ENCODE measurements at regions not wholly inside any gene's neighbourhood (a gene's known extent, or its start where the extent isn't known, plus 50 kb on each side); places are given as distances from the start of the nearest gene placed in this dataset.

DNA sequence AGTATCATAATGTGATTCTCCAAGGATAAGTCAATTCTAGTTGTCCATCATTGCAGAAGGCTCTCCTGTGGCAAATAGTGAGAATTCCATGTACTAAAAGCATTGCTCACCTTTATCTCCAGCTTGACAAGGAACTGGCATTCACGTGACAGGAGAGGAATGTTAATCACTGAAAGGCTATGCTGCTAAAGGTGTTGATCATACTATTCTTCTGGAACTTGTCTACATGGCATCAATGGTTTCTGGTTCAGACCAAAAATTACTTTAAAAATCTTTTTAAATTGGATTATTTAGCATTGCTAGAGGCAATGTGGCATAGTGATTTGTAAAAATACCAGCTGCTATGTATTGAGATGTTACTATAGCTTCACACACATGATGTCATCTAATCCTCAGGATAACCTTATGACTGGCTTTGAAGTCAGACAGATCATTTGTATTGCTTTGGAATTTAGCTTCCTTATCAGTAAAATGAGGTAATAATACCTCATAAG lies 414.4 kb downstream of the MTX2 start:
- in situ Hi-C loops (cut with MboI; ENCODE audit: low sequenced_read_pairs) = no loop called here
- no peaks in the 10 kb centered on the region for H3K4me1 ChIP-seq
- peaks cover 33% of the 10 kb centered on the region for H3K27me3 ChIP-seq (ENCODE audit: low read depth)
- no peaks in the 10 kb centered on the region for H3K36me3 ChIP-seq (replicated peaks)
- H3K4me3 ChIP-seq = no peak overlapping the region
- no peak for DNase-seq (ENCODE audit: low spot score in 2 of 2)
- H3K9me3 ChIP-seq = no peaks in the 10 kb centered on the region

DNA sequence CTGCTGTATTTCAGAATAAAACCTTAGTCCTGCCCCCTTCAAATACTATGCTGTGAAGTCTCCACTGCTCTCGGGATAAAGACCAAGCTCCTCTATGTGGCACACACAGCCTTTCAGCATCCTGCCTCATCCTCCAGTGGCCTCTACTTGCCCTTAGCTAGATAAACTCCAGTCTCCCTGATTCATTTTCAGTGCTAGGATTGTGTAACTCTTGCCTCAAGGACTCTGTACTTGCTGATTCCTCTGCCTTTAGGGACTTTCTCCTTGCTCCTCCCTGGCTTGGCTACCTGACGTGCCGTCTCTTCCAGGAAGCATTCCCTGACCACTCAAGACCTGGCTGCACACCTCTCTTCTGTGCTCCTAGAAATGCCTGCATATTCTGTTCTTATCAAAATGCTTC lies 416.7 kb downstream of the MTX2 start:
- no peak for DNase-seq (ENCODE audit: low spot score in 2 of 2)
- Histone ChIP-seq H3K27me3 (ENCODE audit: low read depth) (peaks cover 29% of the 10 kb centered on the region), H3K9me3 (no peaks in the 10 kb centered on the region), H3K4me3 (no peak overlapping the region), H3K36me3 (replicated peaks) (no peaks in the 10 kb centered on the region), H3K4me1 (no peaks in the 10 kb centered on the region)
- in situ Hi-C loops (cut with MboI; ENCODE audit: low sequenced_read_pairs) = no loop called here

DNA sequence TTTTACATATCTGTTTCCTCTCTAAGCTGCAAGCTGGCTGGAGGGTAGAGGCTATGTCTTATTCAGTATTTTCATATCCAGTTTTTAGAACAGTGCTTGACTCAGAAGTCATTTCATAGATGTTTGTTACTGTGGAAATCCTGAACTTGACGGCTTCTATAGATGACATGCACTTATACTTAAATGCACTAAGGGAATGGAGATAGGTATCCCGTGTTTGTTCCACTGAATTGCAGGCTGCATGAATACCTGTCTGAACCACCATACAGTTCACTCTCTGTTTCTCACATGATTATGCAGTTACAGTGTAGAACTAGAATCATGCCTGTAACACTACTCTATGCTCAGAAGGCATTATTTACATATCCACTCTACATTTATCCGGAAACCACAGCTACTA lies 417.1 kb downstream of the MTX2 start:
- in situ Hi-C loops (cut with MboI; ENCODE audit: low sequenced_read_pairs) = no loop called here
- Histone ChIP-seq H3K27me3 (ENCODE audit: low read depth) (peaks cover 25% of the 10 kb centered on the region), H3K36me3 (replicated peaks) (no peaks in the 10 kb centered on the region), H3K9me3 (no peaks in the 10 kb centered on the region), H3K4me1 (no peaks in the 10 kb centered on the region), H3K4me3 (no peak overlapping the region)
- no peak for DNase-seq (ENCODE audit: low spot score in 2 of 2)

DNA sequence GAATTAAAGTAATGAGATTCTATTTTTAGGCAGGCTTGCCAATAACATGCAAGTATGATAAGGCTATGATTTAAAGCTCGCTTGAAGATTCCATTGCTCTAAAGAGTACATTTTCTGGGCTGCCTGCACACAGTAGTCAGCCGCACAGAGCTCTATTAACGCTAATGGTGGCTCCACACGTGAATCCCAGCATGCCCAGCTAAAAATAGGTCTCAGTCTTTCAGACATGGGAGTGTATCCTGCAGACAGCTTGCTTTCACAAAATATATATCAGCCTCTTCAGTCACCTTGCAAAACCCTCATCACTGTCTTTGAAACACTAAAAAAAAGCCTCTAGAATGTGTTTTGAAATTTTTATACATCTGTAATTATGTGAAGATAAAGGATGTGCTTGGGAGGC lies 418.1 kb downstream of the MTX2 start:
- no peak for DNase-seq (ENCODE audit: low spot score in 2 of 2)
- in situ Hi-C loops (cut with MboI; ENCODE audit: low sequenced_read_pairs) = no loop called here
- Histone ChIP-seq H3K4me1 (no peaks in the 10 kb centered on the region), H3K4me3 (no peak overlapping the region), H3K9me3 (no peaks in the 10 kb centered on the region), H3K36me3 (replicated peaks) (no peaks in the 10 kb centered on the region), H3K27me3 (ENCODE audit: low read depth) (peaks cover 26% of the 10 kb centered on the region)

DNA sequence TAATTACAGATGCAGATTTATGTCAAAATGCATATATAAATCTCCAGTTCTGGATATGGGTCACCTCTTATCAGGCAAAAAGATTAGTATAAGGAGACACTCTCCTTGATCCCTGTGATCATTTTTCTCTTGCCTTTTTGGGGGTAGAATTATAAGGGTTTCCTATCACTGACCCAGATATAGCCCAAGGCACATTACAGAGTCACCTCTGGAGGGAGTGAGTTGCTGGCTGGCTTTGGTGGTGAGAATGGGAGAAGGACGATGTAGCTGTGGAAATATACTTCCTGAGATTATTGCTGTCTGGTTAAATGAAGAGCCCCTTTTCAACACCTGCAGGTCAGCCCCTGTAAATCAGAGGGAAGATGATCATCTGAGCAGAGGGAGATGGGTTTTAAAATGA lies 418.7 kb downstream of the MTX2 start:
- Histone ChIP-seq H3K4me3 (no peak overlapping the region), H3K9me3 (no peaks in the 10 kb centered on the region), H3K27me3 (ENCODE audit: low read depth) (peaks cover 24% of the 10 kb centered on the region), H3K36me3 (replicated peaks) (no peaks in the 10 kb centered on the region), H3K4me1 (no peaks in the 10 kb centered on the region)
- in situ Hi-C loops (cut with MboI; ENCODE audit: low sequenced_read_pairs) = no loop called here
- DNase-seq (ENCODE audit: low spot score in 2 of 2) = no peak

DNA sequence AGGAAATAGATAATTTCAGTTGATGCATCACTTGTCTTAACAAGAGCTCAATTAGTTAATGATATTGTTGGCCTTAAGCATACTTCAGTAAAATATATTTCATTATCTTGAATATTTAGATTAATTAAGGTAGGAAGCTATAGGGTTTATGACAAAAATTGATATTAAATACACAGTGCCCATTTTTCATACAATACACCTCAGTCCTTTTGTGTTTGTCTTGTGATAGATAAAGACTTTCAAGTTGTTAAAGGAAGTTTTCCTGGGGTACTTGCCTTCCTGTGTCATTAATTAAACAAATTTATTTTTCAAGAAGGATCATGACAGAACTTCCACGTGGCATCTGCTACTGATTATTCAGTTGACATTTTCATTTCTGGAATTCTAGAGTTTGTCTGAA lies 420.5 kb downstream of the MTX2 start:
- Histone ChIP-seq H3K36me3 (replicated peaks) (no peaks in the 10 kb centered on the region), H3K4me3 (no peak overlapping the region), H3K4me1 (no peaks in the 10 kb centered on the region), H3K27me3 (ENCODE audit: low read depth) (peaks cover 31% of the 10 kb centered on the region), H3K9me3 (no peaks in the 10 kb centered on the region)
- in situ Hi-C loops (cut with MboI; ENCODE audit: low sequenced_read_pairs) = no loop called here
- no peak for DNase-seq (ENCODE audit: low spot score in 2 of 2)

DNA sequence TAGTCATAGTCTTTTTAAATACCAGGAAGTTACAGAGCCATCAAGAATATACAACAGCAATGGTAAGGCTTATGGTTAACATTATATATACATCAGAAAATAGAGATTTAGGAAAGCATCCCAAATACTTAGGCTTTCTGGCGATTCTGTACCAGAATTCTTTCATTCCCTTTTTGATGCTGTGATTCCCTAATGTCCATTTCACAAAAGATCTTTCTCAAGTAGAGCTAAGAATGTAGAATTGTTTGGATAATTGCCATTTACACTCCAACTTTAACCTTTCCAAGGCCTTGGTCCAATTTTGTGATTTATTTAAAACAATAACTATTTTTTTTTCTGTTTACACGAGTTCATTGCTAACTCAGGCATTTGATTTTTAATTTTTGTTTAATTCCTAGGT lies 422.2 kb downstream of the MTX2 start:
- H3K27me3 ChIP-seq (ENCODE audit: low read depth) = peaks cover 30% of the 10 kb centered on the region
- H3K36me3 ChIP-seq (replicated peaks) = no peaks in the 10 kb centered on the region
- H3K4me1 ChIP-seq = no peaks in the 10 kb centered on the region
- in situ Hi-C loops (cut with MboI; ENCODE audit: low sequenced_read_pairs) = no loop called here
- DNase-seq (ENCODE audit: low spot score in 2 of 2) = no peak
- no peak overlapping the region for H3K4me3 ChIP-seq
- H3K9me3 ChIP-seq = no peaks in the 10 kb centered on the region

DNA sequence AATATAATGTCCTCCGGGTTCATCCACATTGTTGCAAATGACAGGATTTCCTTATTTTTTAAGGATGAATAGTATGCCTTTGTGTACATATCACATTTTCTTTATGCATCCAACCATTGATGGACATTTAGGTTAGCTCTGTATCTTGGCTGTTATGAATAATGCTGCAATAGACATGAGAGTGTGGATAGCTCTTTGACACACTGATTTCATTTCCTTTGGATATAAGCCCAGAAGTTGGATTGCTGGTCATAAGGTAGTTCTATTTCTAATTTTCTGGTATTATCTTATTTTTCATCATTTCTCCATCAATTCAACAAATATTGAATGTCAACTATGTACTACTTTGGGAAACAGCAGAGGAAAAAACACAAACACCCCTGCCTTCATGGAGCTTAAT lies 423.3 kb downstream of the MTX2 start:
- in situ Hi-C loops (cut with MboI; ENCODE audit: low sequenced_read_pairs) = no loop called here
- no peak overlapping the region for H3K4me3 ChIP-seq
- H3K27me3 ChIP-seq (ENCODE audit: low read depth) = peaks cover 33% of the 10 kb centered on the region
- no peaks in the 10 kb centered on the region for H3K9me3 ChIP-seq
- no peaks in the 10 kb centered on the region for H3K36me3 ChIP-seq (replicated peaks)
- no peak for DNase-seq (ENCODE audit: low spot score in 2 of 2)
- H3K4me1 ChIP-seq = no peaks in the 10 kb centered on the region

DNA sequence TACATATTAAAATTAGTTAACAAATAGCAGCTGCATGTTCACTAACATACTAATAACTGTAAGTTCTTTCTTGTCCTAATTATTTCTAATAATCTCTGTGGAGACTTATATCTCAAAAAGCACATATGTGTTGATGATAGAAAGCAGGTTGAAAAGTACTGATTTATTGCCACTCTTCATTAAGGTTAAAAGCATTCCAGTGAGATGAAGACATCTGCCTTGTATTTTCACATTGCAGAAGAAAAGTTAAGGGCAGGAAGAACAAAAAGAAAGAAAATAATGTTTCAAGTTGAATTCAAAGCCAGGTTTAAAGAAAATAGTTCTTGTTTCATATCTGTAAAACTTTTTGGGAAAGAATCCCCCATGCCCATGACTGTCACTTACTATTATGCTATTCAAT lies 429.9 kb downstream of the MTX2 start:
- no peaks in the 10 kb centered on the region for H3K4me1 ChIP-seq
- no peak for DNase-seq (ENCODE audit: low spot score in 2 of 2)
- H3K36me3 ChIP-seq (replicated peaks) = no peaks in the 10 kb centered on the region
- no peak overlapping the region for H3K4me3 ChIP-seq
- in situ Hi-C loops (cut with MboI; ENCODE audit: low sequenced_read_pairs) = no loop called here
- no peaks in the 10 kb centered on the region for H3K9me3 ChIP-seq
- peaks cover 20% of the 10 kb centered on the region for H3K27me3 ChIP-seq (ENCODE audit: low read depth)

DNA sequence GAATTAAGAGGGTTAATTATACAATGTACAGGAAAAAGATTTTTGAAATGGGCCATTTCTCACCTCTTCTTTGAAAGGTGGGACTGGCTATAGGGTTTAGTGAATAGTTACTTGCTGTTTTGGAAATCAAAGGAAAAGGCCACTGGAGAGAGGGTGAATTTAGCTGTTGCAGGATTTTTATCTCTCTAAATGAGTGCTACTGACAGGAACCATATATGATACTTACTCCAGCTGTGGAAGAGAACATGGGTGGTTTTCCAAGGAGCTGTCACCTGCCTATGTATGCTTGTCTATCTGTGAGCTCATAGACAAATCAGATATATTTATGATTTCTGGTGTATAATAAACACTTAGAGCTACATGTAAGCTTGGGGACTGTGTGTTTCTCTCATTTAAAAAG lies 430.4 kb downstream of the MTX2 start:
- Histone ChIP-seq H3K4me1 (no peaks in the 10 kb centered on the region), H3K27me3 (ENCODE audit: low read depth) (peaks cover 20% of the 10 kb centered on the region), H3K9me3 (no peaks in the 10 kb centered on the region), H3K36me3 (replicated peaks) (no peaks in the 10 kb centered on the region), H3K4me3 (no peak overlapping the region)
- in situ Hi-C loops (cut with MboI; ENCODE audit: low sequenced_read_pairs) = no loop called here
- no peak for DNase-seq (ENCODE audit: low spot score in 2 of 2)

DNA sequence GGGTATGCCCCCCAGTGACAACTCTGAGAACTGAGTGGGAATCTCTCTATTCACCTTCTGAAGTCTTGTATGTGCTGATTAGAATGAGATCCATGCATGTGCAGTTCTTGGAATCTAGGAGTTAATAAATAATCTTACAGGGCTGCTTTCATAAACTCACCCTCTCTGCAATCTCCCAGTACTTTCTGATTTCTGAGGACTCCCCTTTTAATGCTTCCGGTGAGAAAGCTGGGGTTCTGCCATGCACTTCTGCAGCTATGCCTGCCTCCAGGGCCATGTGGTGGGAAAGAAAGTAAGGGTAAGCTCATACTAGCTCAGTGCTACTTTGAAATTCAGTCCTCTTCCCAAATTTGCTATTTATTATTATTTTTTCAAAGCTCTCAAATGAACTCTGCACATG lies 432.9 kb downstream of the MTX2 start:
- no peak for DNase-seq (ENCODE audit: low spot score in 2 of 2)
- no peak overlapping the region for H3K4me3 ChIP-seq
- H3K4me1 ChIP-seq = no peaks in the 10 kb centered on the region
- no peaks in the 10 kb centered on the region for H3K36me3 ChIP-seq (replicated peaks)
- H3K9me3 ChIP-seq = no peaks in the 10 kb centered on the region
- in situ Hi-C loops (cut with MboI; ENCODE audit: low sequenced_read_pairs) = no loop called here
- peaks cover 18% of the 10 kb centered on the region for H3K27me3 ChIP-seq (ENCODE audit: low read depth)

DNA sequence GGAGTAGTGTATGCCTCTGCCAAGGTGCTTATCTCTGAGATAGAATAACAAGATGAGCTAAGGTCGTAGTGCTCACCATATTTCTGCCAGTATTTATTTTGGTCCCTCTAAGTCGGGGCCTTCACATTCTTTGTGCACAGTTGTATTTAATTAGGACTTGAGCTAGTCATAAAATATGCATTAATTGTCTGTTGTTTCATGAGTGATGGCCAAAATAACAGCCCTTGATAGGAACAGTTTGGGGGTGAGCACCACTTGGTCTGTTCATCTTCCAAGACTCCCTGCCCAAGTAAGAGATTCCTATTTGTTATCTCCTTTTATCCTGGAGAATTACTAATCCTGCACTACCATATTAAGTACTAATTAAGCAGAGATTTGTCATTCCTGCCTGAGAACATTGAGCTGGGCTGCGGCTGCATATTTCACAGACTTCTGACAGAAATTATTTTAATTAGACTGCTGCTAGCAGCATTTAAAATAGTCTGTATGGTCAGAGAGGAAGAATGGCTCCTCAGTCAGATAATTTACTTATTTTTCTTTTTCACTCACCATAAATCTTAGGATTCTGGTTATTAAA lies 435.1 kb downstream of the MTX2 start:
- no peak for DNase-seq (ENCODE audit: low spot score in 2 of 2)
- in situ Hi-C loops (cut with MboI; ENCODE audit: low sequenced_read_pairs) = no loop called here
- Histone ChIP-seq H3K4me3 (no peak overlapping the region), H3K27me3 (ENCODE audit: low read depth) (peaks cover 14% of the 10 kb centered on the region), H3K4me1 (no peaks in the 10 kb centered on the region), H3K36me3 (replicated peaks) (no peaks in the 10 kb centered on the region), H3K9me3 (no peaks in the 10 kb centered on the region)

DNA sequence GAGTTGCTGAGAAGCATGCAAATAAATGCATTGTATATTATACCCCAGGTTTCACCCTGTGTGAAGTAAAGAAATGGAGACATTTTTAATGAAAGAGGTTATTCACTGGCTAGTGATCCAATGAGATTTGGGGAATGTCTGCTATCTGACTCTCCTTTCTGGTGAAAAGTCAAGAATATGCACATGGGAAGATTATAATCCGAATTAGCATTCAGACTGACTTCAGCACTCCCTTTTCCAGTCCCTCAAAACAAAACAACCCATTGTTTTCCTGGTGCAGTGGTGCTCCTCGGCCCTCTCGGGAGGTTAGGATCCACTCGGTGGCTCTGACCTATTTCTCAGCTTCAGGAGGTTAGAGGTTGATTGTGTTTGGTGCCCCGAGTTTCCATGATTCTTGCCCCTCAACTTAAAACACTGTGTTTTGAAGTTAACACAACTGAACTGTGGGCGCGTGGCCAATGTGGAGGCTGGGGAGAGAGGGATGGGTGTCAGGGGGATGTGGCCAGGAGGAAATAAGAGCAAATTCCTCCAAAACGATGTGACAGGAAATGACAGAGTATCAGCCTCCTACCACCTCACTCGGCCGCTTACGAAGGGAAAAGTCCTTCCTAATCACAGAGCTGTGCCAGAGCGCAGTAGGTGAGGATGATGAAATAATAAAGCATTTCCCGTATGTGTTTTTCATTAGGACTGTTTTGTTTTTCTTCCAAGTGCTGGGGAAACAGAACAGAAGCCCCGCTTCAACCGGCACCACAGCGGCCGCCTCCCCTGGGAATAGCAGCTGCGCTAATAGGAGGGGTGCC lies 440.1 kb downstream of the MTX2 start:
- DNase-seq (ENCODE audit: low spot score in 2 of 2) = no peak
- in situ Hi-C loops (cut with MboI; ENCODE audit: low sequenced_read_pairs) = no loop called here
- peaks cover 23% of the 10 kb centered on the region for H3K27me3 ChIP-seq (ENCODE audit: low read depth)
- H3K4me1 ChIP-seq = no peaks in the 10 kb centered on the region
- no peaks in the 10 kb centered on the region for H3K36me3 ChIP-seq (replicated peaks)
- no peak overlapping the region for H3K4me3 ChIP-seq
- no peaks in the 10 kb centered on the region for H3K9me3 ChIP-seq

DNA sequence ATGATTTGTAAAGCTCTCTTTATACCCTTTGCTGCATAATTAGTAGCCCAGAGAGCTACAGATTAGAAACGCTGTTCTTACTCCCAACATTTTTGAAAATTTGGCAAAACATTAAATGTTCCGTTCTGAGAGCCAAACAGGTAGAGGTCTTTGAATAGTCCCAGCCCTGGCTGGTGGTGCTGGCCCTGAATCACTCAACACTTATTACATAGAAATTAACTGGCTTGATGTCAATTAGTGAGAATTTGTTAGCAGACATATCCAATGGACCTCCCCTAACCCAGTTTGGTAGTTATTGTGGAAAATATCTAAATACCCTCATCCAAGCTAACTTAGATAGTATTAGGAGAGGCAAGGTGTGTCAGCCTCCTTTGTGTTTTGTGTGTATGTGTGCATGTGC lies 440.7 kb downstream of the MTX2 start:
- no peak for DNase-seq (ENCODE audit: low spot score in 2 of 2)
- no peaks in the 10 kb centered on the region for H3K36me3 ChIP-seq (replicated peaks)
- H3K4me3 ChIP-seq = no peak overlapping the region
- H3K27me3 ChIP-seq (ENCODE audit: low read depth) = peaks cover 23% of the 10 kb centered on the region
- in situ Hi-C loops (cut with MboI; ENCODE audit: low sequenced_read_pairs) = no loop called here
- H3K9me3 ChIP-seq = no peaks in the 10 kb centered on the region
- H3K4me1 ChIP-seq = no peaks in the 10 kb centered on the region

Data from HAP-1 (cell line).